NCI-H146 (cell line): ENCODE measurements at regions not wholly inside any gene's neighbourhood (a gene's known extent, or its start where the extent isn't known, plus 50 kb on each side); places are given as distances from the start of the nearest gene placed in this dataset.

Source experiments
- DNase-seq: peaks from one replicate; lab custom pipeline; 2025; lab: John Stamatoyannopoulos, UW

GRCh38 chr4:119715490-119716445, 87.2 kb upstream of the PDE5A start:
- DNase-seq, result no peak

GRCh38 chr4:119709418-119709817, 80.8 kb upstream of the PDE5A start:
- no peak for DNase-seq

- DNase-seq, result no peak
Observed at GRCh38 chr4:119707336-119707735, 78.7 kb upstream of the PDE5A start.

- no peak for DNase-seq
Observed at GRCh38 chr4:119706804-119707203, 78.2 kb upstream of the PDE5A start.

- peak; percentile 87 for DNase-seq
Observed at GRCh38 chr4:119697887-119698393, 69.3 kb upstream of the PDE5A start.

- DNase-seq, result no peak
Observed at GRCh38 chr4:119696963-119697362, 68.4 kb upstream of the PDE5A start.

- DNase-seq, result no peak
Observed at GRCh38 chr4:119695216-119695615, 66.6 kb upstream of the PDE5A start.

GRCh38 chr4:119693126-119693525, 64.5 kb upstream of the PDE5A start:
- no peak for DNase-seq

- DNase-seq, result no peak
Observed at GRCh38 chr4:119692001-119692400, 63.4 kb upstream of the PDE5A start.

GRCh38 chr4:119690871-119691270, 62.3 kb upstream of the PDE5A start:
- no peak for DNase-seq

- no peak for DNase-seq
Observed at GRCh38 chr4:119688446-119688845, 59.8 kb upstream of the PDE5A start.

- DNase-seq, result no peak
Observed at GRCh38 chr4:119684463-119684862, 55.9 kb upstream of the PDE5A start.

GRCh38 chr4:119683518-119683917, 54.9 kb upstream of the PDE5A start:
- no peak for DNase-seq

- DNase-seq, result peak; percentile 40
Observed at GRCh38 chr4:119682099-119682498, 53.5 kb upstream of the PDE5A start.

- no peak for DNase-seq
Observed at GRCh38 chr4:119679251-119679650, 50.6 kb upstream of the PDE5A start.

- no peak for DNase-seq
Observed at GRCh38 chr4:119678761-119679160, 50.2 kb upstream of the PDE5A start.
